T-helper 1 cell treated with Interleukin-12 subunit alpha and Interleukin-12 subunit beta and Interleukin-4 antibody, amounts not matched to agents 30 μg/mL and 1 μg/mL, for 36 hours (primary cell): ENCODE measurements at regions not wholly inside any gene's neighbourhood (a gene's known extent, or its start where the extent isn't known, plus 50 kb on each side); places are given as distances from the start of the nearest gene placed in this dataset.

ENCODE experiments used
- H3K27ac Mint-ChIP-seq: one replicate; pipeline ENCODE4 v1.8.0; 2021; ENCODE audit warnings: mild to moderate bottlenecking, mixed read lengths
- H3K27me3 Mint-ChIP-seq: one replicate; pipeline ENCODE4 v1.8.0; 2021; ENCODE audit warnings: low read depth, mixed read lengths
- H3K36me3 Mint-ChIP-seq: one replicate; pipeline ENCODE4 v1.8.0; 2021; ENCODE audit warnings: low read depth, mixed read lengths
- H3K4me1 Mint-ChIP-seq: one replicate; pipeline ENCODE4 v1.8.0; 2021; ENCODE audit warnings: low read depth, mixed read lengths
- H3K4me3 Mint-ChIP-seq: one replicate; pipeline ENCODE4 v1.8.0; 2021; ENCODE audit warnings: mild to moderate bottlenecking, moderate library complexity, mixed read lengths
- H3K9me3 Mint-ChIP-seq: one replicate; pipeline ENCODE4 v1.8.0; 2021; ENCODE audit warnings: mixed read lengths

- no peaks in the 10 kb centered on the region for H3K36me3 Mint-ChIP-seq
- H3K27ac Mint-ChIP-seq: no peak overlapping the region
- no peak overlapping the region for H3K4me3 Mint-ChIP-seq
- H3K4me1 Mint-ChIP-seq: peaks cover 10% of the 10 kb centered on the region
- peaks cover 18% of the 10 kb centered on the region for H3K27me3 Mint-ChIP-seq
- peaks cover 10% of the 10 kb centered on the region for H3K9me3 Mint-ChIP-seq
Measured at GRCh38 chr3:193928354-193929209, 207.4 kb upstream of the HES1 start.

GRCh38 chr3:193929373-193929772 is 206.6 kb upstream of the HES1 start:
- H3K36me3 Mint-ChIP-seq: no peaks in the 10 kb centered on the region
- no peak overlapping the region for H3K4me3 Mint-ChIP-seq
- no peak overlapping the region for H3K27ac Mint-ChIP-seq
- H3K27me3 Mint-ChIP-seq: peaks cover 19% of the 10 kb centered on the region
- H3K4me1 Mint-ChIP-seq: peaks cover 10% of the 10 kb centered on the region
- H3K9me3 Mint-ChIP-seq: peaks cover 5% of the 10 kb centered on the region

DNA sequence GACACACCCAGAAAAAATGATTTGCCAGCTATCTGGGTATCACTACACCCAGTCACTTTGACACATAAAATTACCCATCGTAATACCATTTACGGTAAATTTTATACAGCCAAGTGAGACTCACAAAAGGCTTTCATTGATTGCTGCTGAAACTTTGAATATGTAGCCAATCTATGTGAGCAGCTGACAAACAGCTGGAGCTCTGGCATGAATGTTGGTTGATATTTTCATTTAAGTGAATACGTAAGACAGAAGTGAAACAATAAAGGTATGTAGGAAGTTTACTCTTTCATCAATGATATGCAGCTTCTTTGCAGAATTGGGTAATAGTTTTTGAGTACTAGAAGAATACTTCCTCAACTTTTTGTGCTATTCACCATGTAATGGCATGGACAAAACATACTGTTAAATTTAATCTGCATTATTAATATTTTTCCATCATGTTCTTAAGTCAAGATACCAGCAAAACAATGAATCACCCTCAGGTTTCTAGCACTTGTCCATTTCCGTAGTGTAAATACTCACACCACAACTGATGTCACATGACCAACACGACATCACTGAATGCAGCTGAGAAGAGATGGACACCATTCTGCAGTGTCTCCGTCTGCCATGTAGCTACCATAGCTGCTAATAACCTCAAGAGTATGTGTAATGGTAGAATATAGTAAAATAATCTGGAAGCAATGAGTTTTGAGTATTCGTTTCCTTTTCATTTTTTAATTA is 205.9 kb upstream of the HES1 start:
- Mint-ChIP-seq H3K27me3 (peaks cover 24% of the 10 kb centered on the region), H3K4me1 (peaks cover 10% of the 10 kb centered on the region), H3K9me3 (peaks cover 5% of the 10 kb centered on the region), H3K27ac (no peak overlapping the region), H3K36me3 (peaks cover under 1% of the 10 kb centered on the region), H3K4me3 (no peak overlapping the region)

DNA sequence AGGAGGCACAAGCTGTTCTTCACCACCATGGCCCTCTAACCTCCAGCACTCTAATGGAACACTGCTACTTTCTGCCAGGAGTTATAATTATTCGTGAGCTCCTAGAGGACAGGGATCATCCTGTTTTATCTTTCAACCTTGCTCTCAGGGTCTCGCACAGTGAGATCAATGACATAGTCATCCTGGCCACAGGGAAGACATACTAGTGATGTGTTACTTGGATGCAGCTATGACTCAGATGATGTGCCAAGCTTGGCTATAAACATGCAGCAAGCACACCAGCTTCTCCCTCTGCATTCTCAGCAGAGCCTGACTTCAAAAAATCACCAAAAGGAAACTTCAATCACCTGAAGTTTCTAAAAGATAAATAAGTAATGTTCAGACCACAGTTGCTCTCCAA is 203.8 kb upstream of the HES1 start:
- Mint-ChIP-seq H3K4me1 (peaks cover 10% of the 10 kb centered on the region), H3K4me3 (no peak overlapping the region), H3K27me3 (peaks cover 38% of the 10 kb centered on the region), H3K27ac (no peak overlapping the region), H3K36me3 (peaks cover 2% of the 10 kb centered on the region), H3K9me3 (no peaks in the 10 kb centered on the region)

DNA sequence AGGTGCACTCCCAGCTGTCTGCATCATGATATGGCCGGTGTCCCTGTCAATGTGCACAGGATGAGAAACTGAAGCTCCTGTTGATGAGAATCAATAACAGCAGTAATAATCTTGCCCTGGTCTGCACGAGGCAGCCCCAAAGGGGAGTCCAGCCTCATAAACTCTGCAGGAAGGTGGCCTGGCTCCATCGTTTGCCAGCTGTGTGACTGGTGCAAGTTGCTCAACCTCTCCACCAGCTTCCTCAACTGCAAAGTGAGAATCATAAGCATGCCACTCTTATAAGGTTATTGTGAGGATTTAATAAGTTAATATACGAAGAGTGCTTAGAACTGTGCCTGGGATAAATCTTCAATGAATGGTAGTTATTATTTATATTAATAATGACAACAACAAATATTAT is 203.4 kb upstream of the HES1 start:
- peaks cover 2% of the 10 kb centered on the region for H3K36me3 Mint-ChIP-seq
- peaks cover 41% of the 10 kb centered on the region for H3K27me3 Mint-ChIP-seq
- no peaks in the 10 kb centered on the region for H3K9me3 Mint-ChIP-seq
- H3K4me3 Mint-ChIP-seq: no peak overlapping the region
- peaks cover 10% of the 10 kb centered on the region for H3K4me1 Mint-ChIP-seq
- no peak overlapping the region for H3K27ac Mint-ChIP-seq

GRCh38 chr3:193933451-193933850 is 202.5 kb upstream of the HES1 start:
- Mint-ChIP-seq H3K9me3 (no peaks in the 10 kb centered on the region), H3K27me3 (peaks cover 43% of the 10 kb centered on the region), H3K27ac (no peak overlapping the region), H3K4me1 (peaks cover 10% of the 10 kb centered on the region), H3K36me3 (peaks cover 2% of the 10 kb centered on the region), H3K4me3 (no peak overlapping the region)

DNA sequence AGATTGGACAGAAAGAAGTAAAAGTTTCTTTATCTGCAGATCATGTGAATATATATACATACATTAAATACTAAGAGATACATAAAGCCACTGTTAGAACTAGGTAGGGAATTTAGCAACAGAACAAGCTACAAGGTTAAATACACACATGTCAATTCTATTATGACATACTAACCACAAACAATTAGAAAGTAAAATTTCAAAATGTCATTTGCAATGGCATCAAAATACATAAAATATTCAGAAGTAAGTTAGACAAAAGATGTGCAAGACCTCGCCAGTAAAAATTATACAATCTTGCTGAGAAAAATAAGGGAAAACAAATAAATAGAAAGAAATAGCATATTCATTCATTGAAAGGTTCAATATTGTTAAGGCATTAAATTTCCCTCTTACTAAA is 200.0 kb upstream of the HES1 start:
- Mint-ChIP-seq H3K4me1 (no peaks in the 10 kb centered on the region), H3K9me3 (no peaks in the 10 kb centered on the region), H3K36me3 (peaks cover 2% of the 10 kb centered on the region)

GRCh38 chr3:193938613-193939012 is 197.3 kb upstream of the HES1 start:
- no peak overlapping the region for H3K27ac Mint-ChIP-seq
- H3K36me3 Mint-ChIP-seq: peaks cover 2% of the 10 kb centered on the region
- H3K4me1 Mint-ChIP-seq: no peaks in the 10 kb centered on the region
- peaks cover 42% of the 10 kb centered on the region for H3K27me3 Mint-ChIP-seq
- no peaks in the 10 kb centered on the region for H3K9me3 Mint-ChIP-seq
- no peak overlapping the region for H3K4me3 Mint-ChIP-seq

More for the DNA sequence above, 200.0 kb upstream of the HES1 start:
- H3K27me3 Mint-ChIP-seq: peaks cover 50% of the 10 kb centered on the region
- H3K4me3 Mint-ChIP-seq: no peak overlapping the region
- no peak overlapping the region for H3K27ac Mint-ChIP-seq

DNA sequence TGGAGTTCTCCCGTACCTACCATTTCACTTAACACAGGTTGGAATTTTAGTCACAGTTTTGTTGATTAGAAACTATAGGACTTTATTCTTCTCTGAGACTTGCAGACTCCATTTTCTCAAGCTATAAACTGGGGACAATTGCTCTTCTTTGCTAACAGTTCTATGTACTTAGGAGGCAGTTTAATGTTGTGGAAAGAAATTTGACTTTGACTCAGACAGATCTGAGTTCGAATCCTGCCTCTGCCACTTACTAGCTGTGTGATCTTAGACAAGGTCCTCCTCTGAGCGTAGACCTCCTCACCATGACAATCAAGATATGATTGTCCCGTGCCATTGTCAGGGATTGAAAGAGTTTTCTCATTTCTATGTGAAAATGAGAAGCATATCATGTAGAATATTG is 196.4 kb upstream of the HES1 start:
- no peak overlapping the region for H3K27ac Mint-ChIP-seq
- no peak overlapping the region for H3K4me3 Mint-ChIP-seq
- peaks cover 2% of the 10 kb centered on the region for H3K36me3 Mint-ChIP-seq
- no peaks in the 10 kb centered on the region for H3K4me1 Mint-ChIP-seq
- H3K9me3 Mint-ChIP-seq: no peaks in the 10 kb centered on the region
- H3K27me3 Mint-ChIP-seq: peaks cover 44% of the 10 kb centered on the region

- Mint-ChIP-seq H3K4me3 (no peak overlapping the region), H3K36me3 (no peaks in the 10 kb centered on the region), H3K27ac (no peak overlapping the region), H3K27me3 (peaks cover 39% of the 10 kb centered on the region), H3K4me1 (no peaks in the 10 kb centered on the region), H3K9me3 (no peaks in the 10 kb centered on the region)
Measured at GRCh38 chr3:193940526-193940925, 195.4 kb upstream of the HES1 start.

DNA sequence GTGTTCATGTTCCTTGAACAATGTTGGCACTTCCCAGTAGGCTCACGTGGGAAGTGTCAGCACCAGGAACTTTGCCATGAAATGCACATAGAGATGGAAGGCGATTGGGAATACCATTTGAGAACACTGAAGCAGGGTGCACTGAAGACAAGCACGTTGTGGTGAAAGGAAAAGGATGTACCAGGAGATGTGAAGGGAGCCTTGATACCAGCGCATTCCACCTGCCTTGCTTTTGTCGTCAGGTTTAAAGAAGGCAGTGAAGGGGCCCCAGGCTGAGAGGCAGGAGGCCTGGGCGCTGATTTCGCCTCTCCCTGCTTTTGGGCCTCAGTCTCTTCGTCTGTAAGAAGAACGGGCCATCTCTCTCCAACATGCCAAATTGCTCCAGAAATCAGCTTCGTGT is 194.5 kb upstream of the HES1 start:
- no peaks in the 10 kb centered on the region for H3K4me1 Mint-ChIP-seq
- no peaks in the 10 kb centered on the region for H3K9me3 Mint-ChIP-seq
- H3K4me3 Mint-ChIP-seq: no peak overlapping the region
- peaks cover 37% of the 10 kb centered on the region for H3K27me3 Mint-ChIP-seq
- no peak overlapping the region for H3K27ac Mint-ChIP-seq
- no peaks in the 10 kb centered on the region for H3K36me3 Mint-ChIP-seq

- peaks cover 43% of the 10 kb centered on the region for H3K27me3 Mint-ChIP-seq
- H3K4me3 Mint-ChIP-seq: no peak overlapping the region
- no peak overlapping the region for H3K27ac Mint-ChIP-seq
- no peaks in the 10 kb centered on the region for H3K36me3 Mint-ChIP-seq
- no peaks in the 10 kb centered on the region for H3K9me3 Mint-ChIP-seq
- H3K4me1 Mint-ChIP-seq: peaks cover 2% of the 10 kb centered on the region
Measured at GRCh38 chr3:193942516-193943055, 193.4 kb upstream of the HES1 start.

DNA sequence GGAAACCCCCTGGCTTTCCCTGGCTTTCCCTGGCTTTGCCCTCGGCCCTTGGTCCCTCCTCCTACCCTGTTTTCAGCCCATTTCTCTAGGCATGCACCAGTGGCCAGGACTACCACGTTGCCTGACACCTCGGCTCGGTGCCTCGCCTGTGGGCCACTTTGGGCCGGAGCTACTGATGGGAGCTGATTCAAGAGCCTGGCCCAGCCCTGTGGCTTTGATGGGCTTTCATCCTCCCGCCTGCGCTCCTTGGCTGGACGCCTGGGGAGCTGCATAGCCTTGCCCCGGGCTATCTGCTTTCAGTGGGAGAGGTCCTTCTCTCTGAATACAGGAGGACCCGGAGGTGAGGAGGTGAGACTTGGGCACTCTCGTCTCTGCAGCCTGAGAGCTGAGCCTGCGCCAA is 192.7 kb upstream of the HES1 start:
- Mint-ChIP-seq H3K27me3 (peaks cover 41% of the 10 kb centered on the region), H3K4me3 (no peak overlapping the region), H3K9me3 (no peaks in the 10 kb centered on the region), H3K4me1 (peaks cover 2% of the 10 kb centered on the region), H3K36me3 (no peaks in the 10 kb centered on the region), H3K27ac (no peak overlapping the region)

- H3K27me3 Mint-ChIP-seq: peaks cover 41% of the 10 kb centered on the region
- H3K4me3 Mint-ChIP-seq: no peak overlapping the region
- H3K36me3 Mint-ChIP-seq: no peaks in the 10 kb centered on the region
- no peak overlapping the region for H3K27ac Mint-ChIP-seq
- H3K4me1 Mint-ChIP-seq: peaks cover 5% of the 10 kb centered on the region
- no peaks in the 10 kb centered on the region for H3K9me3 Mint-ChIP-seq
Measured at GRCh38 chr3:193943851-193944517, 192.0 kb upstream of the HES1 start.
